Kidney epithelial cell (primary cell): ENCODE measurements at regions not wholly inside any gene's neighbourhood (a gene's known extent, or its start where the extent isn't known, plus 50 kb on each side); places are given as distances from the start of the nearest gene placed in this dataset.

Experiments used
- DNase-seq: peaks from one replicate; pipeline ENCODE4 v3.0.0-alpha.2; 2010; ENCODE audit warnings: low read depth
- H3K27me3 ChIP-seq: 2 replicates; pipeline ENCODE4 v1.6.0; 2011; ENCODE audit warnings: low read length; ENCODE audit not compliant: control insufficient read depth, insufficient read depth
- H3K36me3 ChIP-seq: 2 replicates; pipeline ENCODE4 v1.5.1; 2011; ENCODE audit warnings: low read length; ENCODE audit not compliant: control insufficient read depth, insufficient read depth
- H3K4me3 ChIP-seq: 2 replicates; pipeline ENCODE4 v1.5.1; 2011; ENCODE audit warnings: low read depth, mild to moderate bottlenecking, control low read depth, low read length
- CTCF ChIP-seq: IDR thresholded peaks from 2 replicates; pipeline ENCODE4 v1.5.1; 2011; ENCODE audit warnings: mild to moderate bottlenecking, moderate library complexity, low read length, control low read depth, inconsistent platforms; ENCODE audit not compliant: insufficient read depth, poor library complexity, severe bottlenecking

GRCh38 chr6:120960761-120961160 lies 373.5 kb downstream of the TBC1D32 start:
- Histone ChIP-seq H3K4me3 (no peak overlapping the region), H3K36me3 (no peaks in the 10 kb centered on the region), H3K27me3 (no peaks in the 10 kb centered on the region)
- no peak for DNase-seq
- TF ChIP-seq CTCF, result no peak

- DNase-seq, result no peak
- no peak for TF ChIP-seq CTCF
- no peak overlapping the region for H3K4me3 ChIP-seq
These were observed 380.2 kb downstream of the TBC1D32 start for GRCh38 chr6:120954111-120954510.

GRCh38 chr6:120951258-120951657 lies 383.0 kb downstream of the TBC1D32 start:
- Histone ChIP-seq H3K36me3 (no peaks in the 10 kb centered on the region), H3K27me3 (no peaks in the 10 kb centered on the region), H3K4me3 (no peak overlapping the region)
- TF ChIP-seq CTCF, result no peak
- DNase-seq, result no peak

More at GRCh38 chr6:120954111-120954510, 380.2 kb downstream of the TBC1D32 start:
- Histone ChIP-seq H3K27me3 (no peaks in the 10 kb centered on the region), H3K36me3 (no peaks in the 10 kb centered on the region)

GRCh38 chr6:120947111-120947510 lies 387.2 kb downstream of the TBC1D32 start:
- no peak for TF ChIP-seq CTCF
- no peaks in the 10 kb centered on the region for H3K27me3 ChIP-seq
- H3K36me3 ChIP-seq, result no peaks in the 10 kb centered on the region
- H3K4me3 ChIP-seq, result no peak overlapping the region
- no peak for DNase-seq

GRCh38 chr6:120945905-120946594 lies 388.2 kb downstream of the TBC1D32 start:
- DNase-seq, result no peak
- Histone ChIP-seq H3K4me3 (no peak overlapping the region), H3K36me3 (no peaks in the 10 kb centered on the region), H3K27me3 (no peaks in the 10 kb centered on the region)
- TF ChIP-seq CTCF, result no peak

GRCh38 chr6:120938876-120939472 lies 395.3 kb downstream of the TBC1D32 start:
- no peak for DNase-seq
- Histone ChIP-seq H3K36me3 (no peaks in the 10 kb centered on the region), H3K27me3 (no peaks in the 10 kb centered on the region), H3K4me3 (no peak overlapping the region)
- TF ChIP-seq CTCF, result no peak
